GM13976 (cell line): ENCODE measurements at regions not wholly inside any gene's neighbourhood (a gene's known extent, or its start where the extent isn't known, plus 50 kb on each side); places are given as distances from the start of the nearest gene placed in this dataset.

Source experiments
- DNase-seq: peaks from one replicate; pipeline ENCODE4 v3.0.0; 2012; ENCODE audit warnings: low spot score
- in situ Hi-C: fragments of 300-500 bp; cut with MboI; formaldehyde crosslinking; loops from one replicate; pipeline ENCODE4 v1.12.0; 2022; ENCODE audit warnings: low sequenced_read_pairs, mixed read lengths, inconsistent platforms; ENCODE audit not compliant: unreplicated experiment
- TF ChIP-seq, protein P1 (sequence below): IDR thresholded peaks from 2 replicates; pipeline ENCODE4 v1.5.1; 2012; ENCODE audit warnings: borderline replicate concordance, mild to moderate bottlenecking; ENCODE audit not compliant: insufficient read depth; ENCODE audit errors: extremely low read depth, missing control alignments, control extremely low read depth

- TF ChIP-seq, protein P1, sequence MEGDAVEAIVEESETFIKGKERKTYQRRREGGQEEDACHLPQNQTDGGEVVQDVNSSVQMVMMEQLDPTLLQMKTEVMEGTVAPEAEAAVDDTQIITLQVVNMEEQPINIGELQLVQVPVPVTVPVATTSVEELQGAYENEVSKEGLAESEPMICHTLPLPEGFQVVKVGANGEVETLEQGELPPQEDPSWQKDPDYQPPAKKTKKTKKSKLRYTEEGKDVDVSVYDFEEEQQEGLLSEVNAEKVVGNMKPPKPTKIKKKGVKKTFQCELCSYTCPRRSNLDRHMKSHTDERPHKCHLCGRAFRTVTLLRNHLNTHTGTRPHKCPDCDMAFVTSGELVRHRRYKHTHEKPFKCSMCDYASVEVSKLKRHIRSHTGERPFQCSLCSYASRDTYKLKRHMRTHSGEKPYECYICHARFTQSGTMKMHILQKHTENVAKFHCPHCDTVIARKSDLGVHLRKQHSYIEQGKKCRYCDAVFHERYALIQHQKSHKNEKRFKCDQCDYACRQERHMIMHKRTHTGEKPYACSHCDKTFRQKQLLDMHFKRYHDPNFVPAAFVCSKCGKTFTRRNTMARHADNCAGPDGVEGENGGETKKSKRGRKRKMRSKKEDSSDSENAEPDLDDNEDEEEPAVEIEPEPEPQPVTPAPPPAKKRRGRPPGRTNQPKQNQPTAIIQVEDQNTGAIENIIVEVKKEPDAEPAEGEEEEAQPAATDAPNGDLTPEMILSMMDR = no peak
- no peak for DNase-seq
- in situ Hi-C loops = no loop called here
These were observed 379.5 kb upstream of the TOM1L1 start for GRCh38 chr17:54521137-54521536.

DNA sequence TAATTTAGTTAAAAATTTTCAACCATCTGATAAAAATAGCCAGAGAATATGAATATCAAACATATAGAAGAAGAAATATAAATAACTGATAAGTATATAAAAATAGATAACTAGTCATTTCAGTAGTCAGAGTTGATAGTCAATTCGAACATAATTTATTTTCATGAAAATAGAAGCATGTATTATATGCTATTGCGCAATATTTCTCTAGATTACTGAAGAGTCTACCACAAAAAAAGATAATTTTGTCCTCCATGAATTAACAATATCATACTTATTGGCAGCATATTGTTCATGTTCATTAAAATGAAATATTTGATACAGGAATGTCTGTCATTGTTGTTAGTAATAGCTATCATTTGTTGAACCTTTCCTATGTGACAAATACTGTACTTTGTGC is 376.2 kb upstream of the TOM1L1 start:
- TF ChIP-seq, protein P1 = no peak
- in situ Hi-C loops = no loop called here
- no peak for DNase-seq

DNA sequence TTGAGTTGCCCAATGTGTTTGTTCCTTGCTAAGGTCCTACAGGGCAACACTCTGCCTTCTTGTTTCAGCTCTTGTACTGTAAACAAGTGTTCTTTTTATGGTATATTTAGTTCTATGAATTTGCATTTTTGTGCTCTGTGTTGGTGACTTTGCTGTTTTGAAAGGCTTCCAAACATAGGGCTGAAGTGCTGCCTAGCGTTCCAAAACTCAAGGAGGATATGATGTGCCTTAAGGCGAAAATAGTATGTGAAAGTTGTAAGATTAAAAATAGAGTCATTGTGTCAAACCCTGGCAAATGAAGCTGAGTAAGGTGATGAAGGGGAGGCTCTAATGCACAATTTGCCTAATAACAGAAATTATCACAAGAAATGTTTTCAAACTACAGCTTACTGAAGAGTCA is 372.7 kb upstream of the TOM1L1 start:
- in situ Hi-C loops = no loop called here

DNA sequence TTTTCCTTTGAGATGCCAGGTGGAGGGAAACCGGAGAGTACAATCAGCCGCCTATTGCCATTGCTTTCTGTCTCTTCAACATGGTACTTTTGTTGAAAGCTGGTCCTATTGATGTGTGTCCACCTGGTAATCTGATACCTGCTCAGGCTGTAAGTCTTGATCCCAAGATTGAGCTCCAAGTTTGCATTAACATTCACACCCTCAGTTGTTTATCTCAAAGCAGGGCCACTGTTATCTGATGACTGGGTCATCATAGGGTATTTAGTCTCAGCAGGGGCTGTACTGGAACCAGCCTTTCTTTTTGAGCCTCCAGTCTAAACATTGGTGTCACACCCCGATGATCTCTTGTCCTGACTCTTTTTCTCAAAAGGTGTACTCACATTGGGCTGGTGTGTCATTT is 370.3 kb upstream of the TOM1L1 start:
- TF ChIP-seq, protein P1 = no peak
- in situ Hi-C loops = no loop called here
- DNase-seq = no peak

More for the DNA sequence above, 372.7 kb upstream of the TOM1L1 start:
- no peak for DNase-seq
- TF ChIP-seq, protein P1 = no peak

DNA sequence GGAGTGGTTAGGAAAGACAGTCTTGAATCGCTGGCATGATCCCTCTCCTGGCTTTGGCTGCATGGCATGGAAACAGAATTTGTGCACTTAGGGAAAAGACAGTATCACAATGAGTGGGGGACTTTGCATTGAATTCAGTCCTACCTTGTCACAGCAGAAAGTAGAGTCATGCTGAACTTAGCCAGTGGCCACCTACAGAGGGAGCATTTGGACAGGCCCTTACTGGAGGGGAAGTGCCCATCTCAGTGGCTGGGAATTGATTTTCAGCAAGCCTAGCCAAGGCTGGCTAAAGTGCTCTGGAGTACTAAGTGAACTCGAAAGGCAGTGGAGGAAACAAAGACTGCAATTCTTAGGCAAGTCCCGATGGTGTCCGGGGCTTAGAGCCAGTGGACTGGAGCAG is 364.3 kb upstream of the TOM1L1 start:
- in situ Hi-C loops = no loop called here
- DNase-seq = no peak
- TF ChIP-seq, protein P1 = no peak

DNA sequence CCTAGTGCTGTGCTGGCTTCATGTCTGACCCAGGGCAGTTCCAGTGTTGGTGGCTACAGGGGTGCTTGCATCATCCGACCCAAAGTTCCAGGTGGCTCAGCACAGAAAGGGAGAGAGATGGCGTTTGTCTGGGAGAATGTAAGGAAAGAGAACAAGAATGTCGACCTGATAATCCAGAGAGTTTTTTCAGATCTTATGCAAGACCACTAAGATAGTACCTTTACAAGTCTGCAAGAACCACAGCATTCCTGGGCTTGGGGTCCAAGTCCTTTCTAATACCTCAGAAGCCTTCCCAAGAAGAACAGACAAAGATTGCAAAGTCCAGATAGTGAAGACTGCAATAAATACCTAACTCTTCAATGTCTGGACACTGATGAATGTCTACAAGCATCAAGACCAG is 363.0 kb upstream of the TOM1L1 start:
- in situ Hi-C loops = no loop called here
- TF ChIP-seq, protein P1 = no peak
- DNase-seq = no peak

GRCh38 chr17:54544249-54544648 is 356.4 kb upstream of the TOM1L1 start:
- in situ Hi-C loops = no loop called here
- DNase-seq = no peak
- TF ChIP-seq, protein P1 = no peak
